ENCODE measurements at regions not wholly inside any gene's neighbourhood (a gene's known extent, or its start where the extent isn't known, plus 50 kb on each side); places are given as distances from the start of the nearest gene placed in this dataset.

- DNase-seq, result no peak
These were observed 72.8 kb upstream of the C16orf82 start for GRCh38 chr16:26993963-26994362.

GRCh38 chr16:26995522-26995921, 71.2 kb upstream of the C16orf82 start:
- no peak for DNase-seq

- DNase-seq, result no peak
These were observed 61.3 kb upstream of the C16orf82 start for GRCh38 chr16:27005386-27005785.
